Stimulated activated CD8-positive, alpha-beta memory T cell treated with anti-CD3 and anti-CD28 coated beads, Interleukin-15, amount 100 ng/mL, for 48 hours (primary cell): ENCODE measurements at regions not wholly inside any gene's neighbourhood (a gene's known extent, or its start where the extent isn't known, plus 50 kb on each side); places are given as distances from the start of the nearest gene placed in this dataset.
"Not testable (repeated sequence)": the region's sequence is repeated elsewhere in the genome, so short reads cannot be mapped to it uniquely, and the experiment has no call there.

Source experiments
- DNase-seq, 2 donors: peaks; one replicate each; pipeline ENCODE4 v3.0.0-alpha.2; 2020; ENCODE audit warnings: low read depth in 2 of 2

- DNase-seq: no peak
These were observed 109.3 kb downstream of the THBS2 start for GRCh38 chr6:169144356-169144755.

DNA sequence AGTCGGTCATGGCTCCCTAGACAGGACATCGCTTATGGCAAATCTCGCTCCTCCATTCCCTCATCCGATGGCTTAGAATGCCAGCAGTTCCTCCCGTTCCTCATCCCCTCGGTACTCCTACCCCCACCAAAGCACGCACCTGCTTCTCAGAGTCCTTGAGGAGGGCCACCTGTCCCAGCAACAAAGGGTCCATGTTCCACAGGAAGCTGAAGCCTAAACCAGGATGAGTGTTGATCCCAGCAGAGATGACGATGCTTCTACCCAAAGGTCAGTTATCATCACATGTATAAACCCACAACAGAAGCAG, 111.2 kb downstream of the THBS2 start:
- no peak for DNase-seq

DNA sequence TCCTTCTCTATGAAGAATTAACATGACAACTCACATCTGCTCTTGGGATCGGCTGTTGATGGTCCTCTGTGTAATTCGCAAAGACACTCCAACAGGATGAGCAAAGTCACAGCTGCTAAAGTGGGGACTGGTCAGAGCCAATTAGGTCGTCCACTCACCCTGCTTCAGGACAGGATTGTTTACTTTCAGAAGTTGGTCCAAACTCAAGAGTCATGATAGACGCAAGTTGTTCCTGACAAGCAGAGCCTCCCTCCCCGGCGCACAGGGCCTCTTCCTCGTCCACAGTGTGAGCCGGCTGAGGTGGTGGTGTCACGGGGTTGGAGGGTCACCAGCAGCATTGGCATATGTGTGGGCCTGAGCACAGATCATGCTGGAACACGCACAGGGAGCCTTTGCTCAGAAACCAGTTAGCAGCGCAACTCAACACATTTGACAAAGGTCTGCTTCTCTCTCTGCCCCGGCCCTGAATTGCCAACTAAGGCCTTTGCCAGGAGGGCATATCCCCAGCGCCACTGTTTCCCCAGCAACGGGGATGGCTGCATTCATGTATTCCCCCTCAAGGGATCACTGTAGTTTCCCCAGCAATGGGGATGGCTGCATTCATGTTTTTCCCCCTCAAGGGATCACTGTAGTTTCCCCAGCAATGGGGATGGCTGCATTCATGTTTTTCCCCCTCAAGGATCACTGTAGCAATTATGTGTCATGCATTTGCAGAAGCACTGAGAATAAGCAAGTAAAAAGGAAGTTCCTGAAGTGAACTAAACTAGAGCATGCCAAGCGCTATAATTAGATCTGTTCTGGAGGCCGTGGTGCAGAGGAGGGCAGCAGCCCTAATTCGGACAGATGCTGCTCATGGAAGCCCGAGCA, 111.7 kb downstream of the THBS2 start:
- DNase-seq: no peak

GRCh38 chr6:169140986-169141495, 112.6 kb downstream of the THBS2 start:
- no peak for DNase-seq

DNA sequence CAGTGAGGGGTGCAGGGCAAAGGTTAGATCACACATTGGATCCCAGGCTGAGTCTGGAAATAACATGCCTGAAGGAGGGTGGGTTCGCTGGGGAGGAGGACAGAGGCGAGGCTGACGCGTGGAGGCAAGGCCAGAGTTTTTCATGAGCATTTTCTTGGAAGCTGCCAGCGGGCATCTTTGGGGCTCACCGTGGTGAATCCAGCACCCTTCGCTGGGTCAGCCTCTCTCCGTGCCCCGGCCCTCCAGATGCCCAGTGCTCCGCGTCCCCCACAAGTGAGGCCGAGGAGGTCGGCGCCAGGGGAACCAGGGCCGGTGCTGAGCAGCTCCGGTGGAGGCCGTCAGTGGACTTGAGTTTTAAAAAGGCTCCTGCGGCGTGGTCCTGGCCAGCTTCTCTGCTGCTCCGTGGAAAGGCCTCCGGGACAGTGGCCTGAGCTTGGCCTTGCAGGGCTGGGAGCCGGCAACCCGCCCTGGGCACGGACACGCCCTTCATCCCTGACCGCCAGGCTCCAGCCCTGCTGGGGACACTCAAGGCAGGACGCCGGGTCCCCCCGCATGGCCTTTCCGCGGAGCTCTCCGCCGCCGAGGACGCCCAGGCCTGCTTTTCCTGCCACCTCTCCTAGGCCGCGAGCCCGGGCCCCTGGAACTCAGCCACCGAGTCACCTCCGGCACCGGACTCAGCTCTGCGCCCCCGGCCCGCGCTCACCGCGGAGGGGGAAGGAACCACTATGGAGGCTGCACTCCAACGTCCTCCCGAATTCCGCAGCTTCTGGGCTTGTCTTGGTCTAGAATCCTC, 114.3 kb downstream of the THBS2 start:
- no peak for DNase-seq

DNA sequence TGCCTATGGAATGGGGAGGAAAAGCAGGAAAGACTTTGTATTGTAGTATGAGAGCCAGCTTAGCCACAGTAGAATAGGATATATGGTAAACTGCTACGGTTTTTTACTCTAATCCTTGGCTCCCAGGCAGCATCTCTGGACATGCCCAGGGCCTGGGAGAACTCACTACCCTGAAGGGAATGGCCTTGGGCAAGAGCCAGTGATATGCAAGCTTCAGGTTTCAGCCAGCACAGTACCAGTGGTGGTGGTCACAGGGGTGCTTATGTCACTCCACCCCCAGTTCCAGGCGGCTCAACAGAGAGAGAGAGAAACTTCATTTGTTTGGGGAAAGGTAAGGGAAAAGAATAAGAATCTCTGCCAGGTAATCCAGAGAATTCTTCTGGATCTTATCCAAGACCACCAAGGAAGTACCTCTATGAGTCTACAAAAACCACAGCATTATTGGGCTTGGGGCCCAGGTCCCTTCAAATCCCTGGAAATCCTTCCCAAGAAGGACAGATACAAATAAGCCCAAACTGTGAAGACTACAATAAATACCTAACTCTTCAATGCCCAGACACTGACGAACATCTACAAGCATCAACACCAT, 121.2 kb downstream of the THBS2 start:
- no peak for DNase-seq

GRCh38 chr6:169131390-169131789, 122.3 kb downstream of the THBS2 start:
- no peak for DNase-seq

DNA sequence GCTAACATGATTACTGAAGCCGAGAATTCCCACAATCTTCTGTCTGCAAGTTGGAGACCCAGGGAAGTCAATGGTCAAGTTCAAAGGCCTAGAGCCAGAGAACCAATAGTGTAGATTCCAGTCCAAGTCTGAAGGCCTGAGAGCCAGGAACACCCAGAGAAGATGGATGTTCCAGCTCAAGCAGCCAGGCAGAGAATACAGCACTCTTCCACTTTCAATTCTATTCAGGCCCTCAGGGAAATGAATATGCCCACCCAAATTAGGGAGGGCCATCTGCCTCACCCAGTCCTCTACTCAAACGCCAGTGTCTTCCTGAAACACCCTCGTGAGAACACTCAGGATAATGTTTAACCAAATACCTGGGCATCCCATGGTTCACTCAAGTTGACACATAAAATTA, 123.5 kb downstream of the THBS2 start:
- DNase-seq: no peak

DNA sequence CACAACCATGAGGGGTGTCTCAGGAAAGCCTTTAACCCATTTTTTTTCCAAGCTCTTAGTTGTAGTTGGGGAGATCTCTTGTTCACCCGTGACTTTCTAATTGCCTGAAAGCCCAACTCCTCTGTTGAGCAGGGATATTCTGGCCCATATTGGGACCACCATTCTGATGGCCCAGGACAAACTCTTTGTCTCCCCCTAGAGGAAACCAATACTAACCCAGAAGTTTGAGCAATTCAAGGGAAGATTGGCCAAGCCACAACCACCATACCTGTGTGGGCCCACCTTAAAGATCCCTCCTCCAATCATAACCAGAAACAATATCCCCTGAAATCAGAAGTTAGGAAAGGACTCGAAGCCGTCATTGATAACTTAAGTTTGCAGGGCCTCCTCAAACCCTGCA, 132.6 kb downstream of the THBS2 start:
- no peak for DNase-seq

DNA sequence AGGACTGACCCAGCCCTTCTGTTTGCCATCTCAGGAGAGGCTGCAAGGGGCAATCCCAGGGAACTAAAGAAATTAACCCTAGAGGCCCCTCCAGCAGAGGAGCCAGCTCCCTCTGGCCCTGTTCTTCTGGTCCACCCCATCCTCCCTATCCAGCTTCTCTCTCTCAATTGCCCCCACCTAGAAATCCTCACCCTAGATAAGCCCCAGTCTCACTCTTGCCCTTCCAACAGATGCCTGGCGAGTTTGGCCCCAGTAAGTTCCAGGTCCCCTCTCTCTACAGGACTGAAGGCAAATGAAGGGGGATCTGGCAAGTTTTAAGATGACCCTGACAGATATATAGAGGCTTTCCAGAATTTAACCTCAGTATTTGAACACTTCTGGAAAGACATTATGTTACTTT, 134.0 kb downstream of the THBS2 start:
- no peak for DNase-seq

GRCh38 chr6:169118346-169118830, 135.3 kb downstream of the THBS2 start:
- no peak for DNase-seq

DNA sequence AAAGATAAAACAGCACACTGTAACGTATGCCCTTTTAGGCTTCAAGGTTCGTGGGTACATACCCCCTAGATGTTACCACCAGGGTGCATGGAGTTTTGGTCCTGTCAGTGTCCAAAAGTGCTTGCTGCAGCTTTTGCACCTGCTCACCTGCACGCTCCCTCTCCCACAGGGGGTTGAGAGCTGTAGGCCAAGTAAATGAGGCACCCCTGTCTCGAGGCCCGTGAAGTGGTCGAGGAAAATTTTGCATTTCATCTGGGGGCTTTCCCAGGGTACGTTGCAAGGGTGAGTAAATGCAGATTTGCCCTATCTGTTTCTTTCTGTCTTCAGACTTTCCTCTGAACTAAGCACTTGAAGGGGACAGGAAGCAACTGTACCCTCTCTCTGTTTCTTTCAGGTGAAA, 136.0 kb downstream of the THBS2 start:
- no peak for DNase-seq

GRCh38 chr6:169115632-169116031, 138.0 kb downstream of the THBS2 start:
- DNase-seq: no peak

DNA sequence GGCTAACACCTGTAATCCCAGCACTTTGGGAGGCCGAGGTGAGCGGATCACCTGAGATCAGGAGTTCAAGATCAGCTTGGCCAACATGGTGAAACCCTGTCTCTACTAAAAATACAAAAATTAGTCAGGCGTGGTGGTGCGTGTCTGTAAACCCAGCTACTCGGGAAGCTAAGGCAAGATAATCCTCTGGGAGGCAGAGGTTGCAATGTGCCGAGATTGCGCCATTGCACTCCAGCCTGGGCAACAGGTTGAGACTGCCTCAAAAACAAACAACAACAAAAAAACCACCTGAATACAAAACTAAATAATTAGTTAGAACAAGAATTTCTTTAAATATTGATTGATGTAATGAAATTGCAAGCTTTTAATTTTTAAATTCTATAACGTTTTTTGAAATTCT, 139.0 kb downstream of the THBS2 start:
- DNase-seq: not testable (repeated sequence)

DNA sequence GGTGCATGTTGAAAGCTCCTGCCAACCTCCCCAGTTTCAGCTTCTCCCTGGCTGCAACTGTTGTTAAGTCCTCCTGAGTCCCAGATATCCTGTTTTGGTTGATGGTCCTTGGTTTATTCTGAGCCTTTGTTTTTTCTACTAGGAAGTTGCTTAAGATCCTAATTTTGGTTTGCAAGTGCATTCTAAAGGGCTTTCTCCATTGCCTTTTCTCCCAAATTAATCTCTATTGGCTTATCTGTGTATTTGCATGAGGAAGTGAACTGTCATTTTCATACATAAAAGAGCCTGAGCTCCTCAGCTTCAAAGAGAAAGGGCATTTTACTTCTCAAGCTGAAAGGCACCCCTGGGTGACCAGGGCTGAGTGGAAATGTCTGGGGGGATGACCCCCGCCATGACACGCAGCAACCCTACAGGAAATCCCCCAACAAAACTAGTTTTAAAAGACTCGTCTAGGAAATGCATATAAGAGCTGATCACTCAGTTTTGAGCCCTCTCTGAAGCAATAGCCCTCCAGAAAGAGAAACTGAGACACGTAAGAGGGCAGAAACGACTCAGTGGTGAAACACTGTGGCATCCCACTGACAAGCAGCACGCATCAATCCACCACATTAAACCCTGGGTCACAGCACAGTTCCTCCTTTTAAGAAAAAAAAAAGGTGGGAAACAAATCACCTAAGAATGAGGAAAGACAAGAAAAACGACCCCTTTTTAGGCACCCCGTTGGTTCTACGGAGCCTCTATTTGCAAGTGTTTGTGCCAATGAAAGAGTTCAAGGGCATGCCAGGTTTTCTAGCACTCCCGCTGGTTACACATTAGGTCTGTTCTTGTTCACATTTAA, 140.9 kb downstream of the THBS2 start:
- no peak for DNase-seq

DNA sequence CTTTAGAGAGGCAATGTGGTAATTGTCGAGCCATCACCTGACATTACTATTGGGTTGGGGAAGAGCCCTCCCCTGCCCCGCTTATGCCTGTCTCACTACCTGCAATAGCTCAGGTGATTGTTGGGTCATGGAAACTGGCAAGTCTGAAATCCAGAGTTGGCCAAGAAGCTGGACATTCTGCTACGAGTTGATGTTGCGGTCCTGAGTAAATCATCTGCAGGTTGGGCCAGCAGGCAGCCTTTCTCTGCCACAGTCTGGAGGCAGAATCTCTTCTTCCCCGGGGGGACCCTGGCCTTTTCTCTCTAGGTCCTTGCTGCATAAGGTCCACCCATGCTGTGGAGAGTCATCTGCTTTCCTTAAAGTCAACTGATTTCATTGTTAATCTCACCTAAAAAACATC, 142.4 kb downstream of the THBS2 start:
- no peak for DNase-seq

DNA sequence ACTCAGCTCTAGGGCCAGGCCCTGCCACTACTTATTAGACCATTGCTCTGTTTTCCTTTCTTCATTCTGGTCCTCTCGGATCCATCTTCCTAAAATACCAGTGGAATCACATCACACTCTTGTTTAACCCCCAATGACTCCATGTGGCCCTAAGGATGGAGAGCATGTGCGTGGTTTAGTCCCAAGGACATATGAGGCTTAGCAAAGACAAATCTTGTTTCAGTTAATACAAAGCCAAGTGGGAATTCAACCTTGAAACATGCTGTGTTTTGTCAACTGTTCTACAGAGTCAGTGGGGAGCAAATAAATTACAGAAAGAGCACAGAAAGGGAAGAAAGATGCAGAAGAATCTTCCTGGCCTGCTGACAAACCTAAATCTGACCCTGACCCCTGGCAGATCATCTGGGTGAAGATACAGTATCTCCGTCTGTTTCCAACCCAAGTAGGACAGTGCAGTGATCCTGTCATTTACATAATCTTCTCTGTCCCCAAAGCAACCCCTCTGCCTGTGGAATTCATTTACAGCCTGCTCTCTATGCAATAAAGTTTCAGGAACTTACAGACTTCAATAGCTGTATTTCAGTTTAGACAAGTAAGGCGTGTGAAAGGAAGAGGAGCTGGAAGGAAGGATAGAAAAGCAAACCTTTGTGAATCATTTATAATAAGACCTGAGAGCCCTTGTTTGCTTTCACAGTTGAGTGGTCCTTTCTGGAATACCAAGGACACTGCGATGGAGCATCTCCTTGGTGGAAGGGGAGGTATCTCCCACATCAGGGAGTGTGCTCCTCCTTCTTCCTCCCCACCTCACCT, 144.0 kb downstream of the THBS2 start:
- no peak for DNase-seq

GRCh38 chr6:169108753-169109152, 144.9 kb downstream of the THBS2 start:
- DNase-seq: no peak

DNA sequence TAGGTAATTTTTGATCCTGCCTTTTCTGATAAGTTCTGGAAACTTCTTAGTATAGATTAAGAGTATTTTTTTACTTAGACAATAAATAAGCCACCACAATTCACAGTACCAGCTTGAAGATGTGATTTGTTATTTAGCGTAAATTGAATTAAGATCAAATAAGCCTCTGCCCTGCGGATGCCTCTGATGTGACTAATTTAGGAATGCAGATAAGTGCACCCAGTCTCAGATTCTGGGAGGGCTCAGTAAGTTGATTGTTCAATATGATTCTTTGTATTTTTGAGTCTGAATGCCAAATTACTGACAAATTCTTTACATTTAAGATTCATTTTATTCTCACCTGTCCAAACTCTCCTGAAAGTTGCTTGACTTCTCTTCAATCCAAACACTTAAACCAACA, 147.5 kb downstream of the THBS2 start:
- no peak for DNase-seq

DNA sequence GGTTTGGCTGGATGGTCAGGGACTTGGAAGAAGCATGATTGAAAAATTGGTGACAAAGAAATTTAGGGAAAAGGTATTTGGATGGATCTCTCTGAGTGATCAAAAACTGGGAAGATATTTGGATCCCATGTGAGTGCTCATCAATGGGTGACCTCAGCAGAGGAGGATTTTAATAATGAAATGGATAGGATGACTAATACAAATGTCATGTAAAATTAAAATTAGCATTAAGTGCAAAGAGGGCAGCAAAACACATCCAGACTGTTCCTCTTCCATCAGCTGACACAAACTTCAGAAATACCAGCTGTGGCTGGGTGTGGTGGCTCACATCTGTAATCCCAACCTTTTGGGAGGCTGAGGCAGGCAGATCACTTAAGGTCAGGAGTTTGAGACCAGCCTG, 151.7 kb downstream of the THBS2 start:
- no peak for DNase-seq
